ENCODE measurements at regions not wholly inside any gene's neighbourhood (a gene's known extent, or its start where the extent isn't known, plus 50 kb on each side); places are given as distances from the start of the nearest gene placed in this dataset.

- H3K27ac Mint-ChIP-seq = no peak overlapping the region
- H3K4me1 Mint-ChIP-seq = no peaks in the 10 kb centered on the region
- H3K36me3 Mint-ChIP-seq (ENCODE audit: low read depth) = peaks cover 4% of the 10 kb centered on the region
- no peak for TF ChIP-seq CTCF (IDR thresholded peaks at IDR 0.05; ENCODE audit: unreplicated experiment in 3 of 3)
- H3K27me3 Mint-ChIP-seq (ENCODE audit: low read depth) = no peaks in the 10 kb centered on the region
- no peak overlapping the region for H3K4me3 Mint-ChIP-seq
- peaks cover 5% of the 10 kb centered on the region for H3K9me3 Mint-ChIP-seq
Observed at GRCh38 chr9:80449513-80449912, 877.7 kb downstream of the TLE4 start.

DNA sequence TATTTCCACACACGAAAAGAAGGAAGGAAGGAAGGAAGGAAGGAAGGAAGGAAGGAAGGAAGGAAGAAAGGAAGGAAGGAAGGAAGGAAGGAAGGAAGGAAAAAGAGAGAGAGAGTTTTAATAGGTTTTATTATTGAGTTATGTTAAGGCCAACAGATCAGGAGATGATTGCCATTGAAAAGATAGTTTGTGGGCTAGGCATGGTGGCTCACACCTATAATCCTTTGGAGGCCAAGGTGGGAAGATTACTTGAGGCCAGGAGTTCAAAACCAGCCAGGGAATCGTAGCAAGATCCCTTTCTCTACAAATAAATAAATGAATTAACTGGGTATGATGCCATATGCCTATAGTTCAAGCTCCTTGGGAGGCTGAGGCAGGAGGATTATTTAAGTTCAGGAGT lies 877.2 kb downstream of the TLE4 start:
- H3K36me3 Mint-ChIP-seq (ENCODE audit: low read depth) = peaks cover 4% of the 10 kb centered on the region
- H3K9me3 Mint-ChIP-seq = peaks cover 3% of the 10 kb centered on the region
- no peaks in the 10 kb centered on the region for H3K4me1 Mint-ChIP-seq
- no peaks in the 10 kb centered on the region for H3K27me3 Mint-ChIP-seq (ENCODE audit: low read depth)
- no peak overlapping the region for H3K4me3 Mint-ChIP-seq
- no peak for TF ChIP-seq CTCF (IDR thresholded peaks at IDR 0.05; ENCODE audit: unreplicated experiment in 3 of 3)
- no peak overlapping the region for H3K27ac Mint-ChIP-seq

DNA sequence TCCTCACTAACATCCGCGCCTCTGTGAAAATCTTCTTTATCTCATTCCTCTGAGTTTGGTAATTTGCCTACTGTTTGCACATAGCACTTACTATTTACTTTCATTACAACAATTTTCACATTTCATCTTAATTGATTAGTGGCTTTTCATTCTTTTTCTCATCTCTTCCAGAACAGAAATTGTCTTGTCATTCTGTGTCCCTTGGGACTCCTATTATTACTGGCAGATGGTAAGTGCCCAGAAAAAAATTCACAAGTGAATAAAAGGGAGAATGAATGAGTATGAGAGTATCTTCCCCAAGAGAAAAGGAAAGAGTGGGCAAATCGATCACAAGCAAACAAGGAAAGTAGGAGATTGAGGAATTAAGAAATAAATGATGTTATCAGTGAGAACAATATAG lies 876.1 kb downstream of the TLE4 start:
- no peak overlapping the region for H3K27ac Mint-ChIP-seq
- H3K4me3 Mint-ChIP-seq = no peak overlapping the region
- TF ChIP-seq CTCF (IDR thresholded peaks at IDR 0.05; ENCODE audit: unreplicated experiment in 3 of 3) = no peak
- H3K36me3 Mint-ChIP-seq (ENCODE audit: low read depth) = peaks cover 4% of the 10 kb centered on the region
- H3K4me1 Mint-ChIP-seq = no peaks in the 10 kb centered on the region
- H3K9me3 Mint-ChIP-seq = no peaks in the 10 kb centered on the region
- no peaks in the 10 kb centered on the region for H3K27me3 Mint-ChIP-seq (ENCODE audit: low read depth)

GRCh38 chr9:80440724-80441123 lies 869.0 kb downstream of the TLE4 start:
- Mint-ChIP-seq H3K4me1 (peaks cover under 1% of the 10 kb centered on the region), H3K4me3 (no peak overlapping the region), H3K36me3 (ENCODE audit: low read depth) (no peaks in the 10 kb centered on the region), H3K27ac (no peak overlapping the region), H3K9me3 (no peaks in the 10 kb centered on the region), H3K27me3 (ENCODE audit: low read depth) (no peaks in the 10 kb centered on the region)
- TF ChIP-seq CTCF (IDR thresholded peaks at IDR 0.05; ENCODE audit: unreplicated experiment in 3 of 3) = no peak

DNA sequence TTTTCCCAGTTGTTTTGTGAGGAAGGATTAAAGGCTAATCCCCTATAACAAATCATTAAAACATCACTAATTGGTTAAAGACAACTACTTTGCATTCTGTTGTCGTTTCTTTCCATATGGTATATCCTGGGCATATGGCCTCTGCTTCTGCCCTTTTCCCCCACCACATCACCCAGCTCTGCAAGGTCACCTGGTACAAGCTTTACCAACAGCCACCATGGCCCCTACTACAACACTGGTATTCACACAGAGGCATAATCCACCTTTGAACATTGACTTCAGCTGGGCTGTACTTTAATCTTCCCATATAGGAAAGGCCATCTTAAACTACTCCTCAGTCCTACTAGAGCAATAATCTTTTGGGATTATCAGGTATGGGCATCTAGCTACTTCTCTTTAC lies 866.1 kb downstream of the TLE4 start:
- Mint-ChIP-seq H3K4me1 (peaks cover 7% of the 10 kb centered on the region), H3K36me3 (ENCODE audit: low read depth) (no peaks in the 10 kb centered on the region), H3K27me3 (ENCODE audit: low read depth) (no peaks in the 10 kb centered on the region), H3K9me3 (no peaks in the 10 kb centered on the region), H3K4me3 (no peak overlapping the region), H3K27ac (no peak overlapping the region)
- no peak for TF ChIP-seq CTCF (IDR thresholded peaks at IDR 0.05; ENCODE audit: unreplicated experiment in 3 of 3)

GRCh38 chr9:80437091-80437640 lies 865.4 kb downstream of the TLE4 start:
- Mint-ChIP-seq H3K9me3 (no peaks in the 10 kb centered on the region), H3K36me3 (ENCODE audit: low read depth) (no peaks in the 10 kb centered on the region), H3K4me1 (peaks cover 7% of the 10 kb centered on the region), H3K27ac (no peak overlapping the region), H3K27me3 (ENCODE audit: low read depth) (no peaks in the 10 kb centered on the region), H3K4me3 (no peak overlapping the region)
- TF ChIP-seq CTCF (IDR thresholded peaks at IDR 0.05; ENCODE audit: unreplicated experiment in 3 of 3) = no peak
